ENCODE measurements at regions not wholly inside any gene's neighbourhood (a gene's known extent, or its start where the extent isn't known, plus 50 kb on each side); places are given as distances from the start of the nearest gene placed in this dataset.

DNA sequence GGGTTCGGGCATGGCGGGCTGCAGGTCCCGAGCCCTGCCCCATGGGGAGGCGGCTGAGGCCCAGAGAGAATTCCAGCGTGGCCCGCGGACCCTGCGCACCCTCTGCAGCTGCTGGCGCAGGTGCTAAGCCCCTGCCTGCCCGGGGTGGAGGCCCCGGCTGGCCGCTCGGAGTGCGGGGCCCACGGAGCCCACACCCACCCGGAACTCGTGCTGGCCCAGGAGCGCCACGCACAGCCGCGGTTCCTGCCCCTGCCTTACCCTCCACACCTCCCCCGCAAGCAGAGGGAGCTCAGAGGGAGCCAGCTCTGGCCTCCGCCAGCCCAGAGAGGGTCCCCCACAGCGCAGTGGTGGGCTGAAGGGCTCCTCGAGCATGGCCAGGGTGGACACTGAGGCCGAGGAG lies 75.3 kb downstream of the MRPS30 start:
- TF ChIP-seq, protein P1, sequence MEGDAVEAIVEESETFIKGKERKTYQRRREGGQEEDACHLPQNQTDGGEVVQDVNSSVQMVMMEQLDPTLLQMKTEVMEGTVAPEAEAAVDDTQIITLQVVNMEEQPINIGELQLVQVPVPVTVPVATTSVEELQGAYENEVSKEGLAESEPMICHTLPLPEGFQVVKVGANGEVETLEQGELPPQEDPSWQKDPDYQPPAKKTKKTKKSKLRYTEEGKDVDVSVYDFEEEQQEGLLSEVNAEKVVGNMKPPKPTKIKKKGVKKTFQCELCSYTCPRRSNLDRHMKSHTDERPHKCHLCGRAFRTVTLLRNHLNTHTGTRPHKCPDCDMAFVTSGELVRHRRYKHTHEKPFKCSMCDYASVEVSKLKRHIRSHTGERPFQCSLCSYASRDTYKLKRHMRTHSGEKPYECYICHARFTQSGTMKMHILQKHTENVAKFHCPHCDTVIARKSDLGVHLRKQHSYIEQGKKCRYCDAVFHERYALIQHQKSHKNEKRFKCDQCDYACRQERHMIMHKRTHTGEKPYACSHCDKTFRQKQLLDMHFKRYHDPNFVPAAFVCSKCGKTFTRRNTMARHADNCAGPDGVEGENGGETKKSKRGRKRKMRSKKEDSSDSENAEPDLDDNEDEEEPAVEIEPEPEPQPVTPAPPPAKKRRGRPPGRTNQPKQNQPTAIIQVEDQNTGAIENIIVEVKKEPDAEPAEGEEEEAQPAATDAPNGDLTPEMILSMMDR (IDR thresholded peaks at IDR 0.05; ENCODE audit: insufficient read depth, low read length) = no peak
- TF ChIP-seq, protein P2, sequence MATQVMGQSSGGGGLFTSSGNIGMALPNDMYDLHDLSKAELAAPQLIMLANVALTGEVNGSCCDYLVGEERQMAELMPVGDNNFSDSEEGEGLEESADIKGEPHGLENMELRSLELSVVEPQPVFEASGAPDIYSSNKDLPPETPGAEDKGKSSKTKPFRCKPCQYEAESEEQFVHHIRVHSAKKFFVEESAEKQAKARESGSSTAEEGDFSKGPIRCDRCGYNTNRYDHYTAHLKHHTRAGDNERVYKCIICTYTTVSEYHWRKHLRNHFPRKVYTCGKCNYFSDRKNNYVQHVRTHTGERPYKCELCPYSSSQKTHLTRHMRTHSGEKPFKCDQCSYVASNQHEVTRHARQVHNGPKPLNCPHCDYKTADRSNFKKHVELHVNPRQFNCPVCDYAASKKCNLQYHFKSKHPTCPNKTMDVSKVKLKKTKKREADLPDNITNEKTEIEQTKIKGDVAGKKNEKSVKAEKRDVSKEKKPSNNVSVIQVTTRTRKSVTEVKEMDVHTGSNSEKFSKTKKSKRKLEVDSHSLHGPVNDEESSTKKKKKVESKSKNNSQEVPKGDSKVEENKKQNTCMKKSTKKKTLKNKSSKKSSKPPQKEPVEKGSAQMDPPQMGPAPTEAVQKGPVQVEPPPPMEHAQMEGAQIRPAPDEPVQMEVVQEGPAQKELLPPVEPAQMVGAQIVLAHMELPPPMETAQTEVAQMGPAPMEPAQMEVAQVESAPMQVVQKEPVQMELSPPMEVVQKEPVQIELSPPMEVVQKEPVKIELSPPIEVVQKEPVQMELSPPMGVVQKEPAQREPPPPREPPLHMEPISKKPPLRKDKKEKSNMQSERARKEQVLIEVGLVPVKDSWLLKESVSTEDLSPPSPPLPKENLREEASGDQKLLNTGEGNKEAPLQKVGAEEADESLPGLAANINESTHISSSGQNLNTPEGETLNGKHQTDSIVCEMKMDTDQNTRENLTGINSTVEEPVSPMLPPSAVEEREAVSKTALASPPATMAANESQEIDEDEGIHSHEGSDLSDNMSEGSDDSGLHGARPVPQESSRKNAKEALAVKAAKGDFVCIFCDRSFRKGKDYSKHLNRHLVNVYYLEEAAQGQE (IDR thresholded peaks at IDR 0.05; ENCODE audit: insufficient replicate concordance, low read depth) = no peak

Measured in HL-60 (cell line).